CD1c-positive myeloid dendritic cell (primary cell): ENCODE measurements at regions not wholly inside any gene's neighbourhood (a gene's known extent, or its start where the extent isn't known, plus 50 kb on each side); places are given as distances from the start of the nearest gene placed in this dataset.

Experiments used
- DNase-seq: peaks from one replicate; pipeline ENCODE4 v3.0.0-alpha.2; 2016; ENCODE audit errors: extremely low spot score

DNA sequence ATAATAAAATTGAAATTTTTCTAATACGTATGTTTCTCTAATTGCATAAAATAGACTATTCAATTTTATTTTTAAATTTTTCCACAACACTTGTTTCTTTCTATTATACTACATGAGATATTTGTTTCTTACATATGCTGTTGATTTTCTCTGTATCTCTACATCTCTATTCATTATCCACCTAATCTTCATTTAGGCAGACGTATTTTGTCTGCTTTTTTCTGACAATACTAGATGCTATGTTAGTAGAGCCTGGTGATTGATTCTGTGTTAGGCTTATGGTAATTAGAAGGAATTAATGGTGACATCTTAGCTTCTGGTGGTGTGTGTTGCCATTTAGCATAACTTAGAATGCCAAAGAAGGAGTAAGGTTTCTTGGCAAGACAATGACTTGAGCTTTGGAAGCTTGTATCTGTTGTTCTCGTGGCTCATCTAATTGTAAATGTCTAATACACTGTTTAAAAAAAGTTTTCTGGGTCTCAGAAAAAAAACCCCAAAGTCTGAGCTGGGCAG lies 1610.7 kb upstream of the PCDH20 start:
- no peak for DNase-seq

DNA sequence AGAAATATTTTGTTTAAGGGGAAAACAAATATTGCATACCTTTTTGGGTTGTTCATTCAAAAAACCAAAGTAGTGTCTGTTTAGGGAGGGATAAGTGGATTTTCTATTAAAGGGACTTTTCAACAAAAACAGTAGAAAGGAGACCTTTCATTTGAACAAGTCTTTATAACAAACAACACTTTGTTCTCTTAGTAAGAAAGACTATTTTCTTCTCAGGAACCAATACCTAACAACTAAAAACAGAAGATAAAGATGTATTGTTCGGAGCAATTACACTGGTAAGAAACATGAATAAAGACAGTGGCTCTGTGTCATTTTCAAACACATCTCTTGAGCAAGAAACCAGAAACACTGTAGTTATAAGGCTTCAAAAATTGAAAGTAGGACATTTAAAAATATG lies 1610.1 kb upstream of the PCDH20 start:
- no peak for DNase-seq

DNA sequence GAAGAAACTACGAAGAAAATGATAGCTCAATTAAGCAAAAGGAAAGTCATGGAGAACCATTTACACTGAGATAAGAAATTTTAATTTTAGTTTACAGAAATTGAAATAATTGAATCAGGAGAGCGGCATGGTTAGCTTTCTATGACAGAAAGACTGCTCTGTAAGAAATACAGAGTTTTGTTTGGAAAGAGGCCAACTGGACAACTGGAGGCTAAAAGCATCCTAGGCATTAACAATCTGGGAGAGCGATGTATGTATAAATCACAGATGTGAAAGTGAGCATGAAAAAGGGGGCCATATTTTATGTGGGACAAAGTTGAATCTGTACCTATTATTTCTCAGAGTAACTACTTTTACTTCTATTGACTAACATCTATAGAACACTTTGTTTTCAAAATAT lies 1608.8 kb upstream of the PCDH20 start:
- DNase-seq, result no peak

DNA sequence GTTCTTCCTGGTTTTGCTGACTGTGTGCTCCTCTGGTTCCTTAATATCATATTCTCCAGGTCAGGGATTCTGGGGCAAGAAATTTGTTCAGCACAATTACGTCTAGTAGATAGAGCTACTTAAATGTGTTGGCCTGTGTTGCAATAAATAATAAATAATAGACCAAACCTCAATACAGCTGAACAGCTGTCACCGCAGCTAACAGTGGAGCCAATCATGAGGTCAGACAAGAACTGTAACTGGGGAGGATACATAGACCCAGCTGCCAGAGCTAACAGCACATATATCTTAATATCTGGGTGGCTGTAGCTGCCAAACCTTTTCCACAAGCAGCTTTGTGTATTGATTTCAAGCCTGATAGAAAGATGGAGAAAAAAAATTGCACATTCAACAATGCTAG lies 1596.3 kb upstream of the PCDH20 start:
- DNase-seq, result no peak

DNA sequence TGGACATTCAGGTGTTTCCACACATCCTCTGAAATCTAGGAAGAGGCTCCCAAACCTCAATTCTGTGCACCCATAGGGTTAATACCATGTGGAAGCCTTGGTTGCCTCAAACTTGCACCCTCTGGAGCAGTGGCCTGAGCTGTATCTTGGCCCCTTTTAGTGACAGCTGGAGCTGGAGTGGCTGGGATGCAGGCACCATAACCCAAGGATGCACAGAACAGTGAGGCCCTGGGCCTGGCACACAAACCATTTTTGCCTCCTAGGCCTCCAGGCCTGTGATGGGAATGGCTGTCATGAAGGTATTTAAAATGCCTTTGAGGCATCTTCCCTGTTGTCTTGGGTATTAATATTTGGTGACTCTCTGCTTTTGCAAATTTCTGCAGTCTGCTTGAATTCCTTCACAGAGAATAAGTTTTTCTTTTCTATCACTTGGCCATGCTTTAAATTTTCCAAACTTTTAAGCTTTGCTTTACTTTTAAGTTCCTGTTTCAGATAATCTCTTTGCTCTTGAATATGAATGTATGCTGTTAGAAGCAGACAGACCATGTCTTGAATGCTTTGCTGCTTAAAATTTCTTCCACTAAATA lies 1594.5 kb upstream of the PCDH20 start:
- no peak for DNase-seq

DNA sequence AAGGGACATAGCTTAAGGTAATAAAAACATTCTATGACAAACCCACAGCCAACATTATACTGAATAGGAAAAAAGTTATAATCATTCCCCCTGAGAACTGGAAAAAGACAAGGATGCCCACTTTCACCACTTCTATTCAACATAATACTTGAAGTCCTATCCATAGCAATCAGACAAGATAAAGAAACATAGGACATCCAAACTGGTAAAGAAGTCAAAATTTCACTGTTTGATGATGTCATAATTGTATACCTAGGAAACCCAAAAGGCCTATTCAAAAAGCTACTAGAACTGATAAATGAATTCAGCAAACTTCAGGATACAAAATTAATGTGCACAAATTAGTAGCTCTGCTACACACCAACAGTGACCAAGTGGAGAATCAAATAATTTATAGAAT lies 1590.0 kb upstream of the PCDH20 start:
- DNase-seq, result no peak

DNA sequence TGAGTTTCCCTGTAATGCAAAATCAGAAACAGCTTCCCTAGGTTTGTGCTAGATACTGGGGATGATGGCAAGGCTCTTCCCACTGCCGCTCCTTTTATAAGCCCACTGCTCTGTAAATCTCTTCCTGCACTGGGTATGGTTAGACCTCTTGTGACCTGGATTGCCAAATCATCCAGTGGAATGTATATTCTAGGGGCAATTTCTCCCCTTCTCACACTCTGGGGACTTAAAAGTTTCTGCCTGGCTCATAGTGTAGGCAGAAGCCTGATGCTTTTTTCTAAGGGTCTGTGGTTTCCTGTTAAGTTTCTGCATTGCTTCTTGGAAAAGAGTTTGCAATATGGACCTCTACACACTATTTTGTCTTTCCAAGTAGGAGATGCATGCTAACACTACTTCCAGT lies 1582.0 kb upstream of the PCDH20 start:
- DNase-seq, result no peak

DNA sequence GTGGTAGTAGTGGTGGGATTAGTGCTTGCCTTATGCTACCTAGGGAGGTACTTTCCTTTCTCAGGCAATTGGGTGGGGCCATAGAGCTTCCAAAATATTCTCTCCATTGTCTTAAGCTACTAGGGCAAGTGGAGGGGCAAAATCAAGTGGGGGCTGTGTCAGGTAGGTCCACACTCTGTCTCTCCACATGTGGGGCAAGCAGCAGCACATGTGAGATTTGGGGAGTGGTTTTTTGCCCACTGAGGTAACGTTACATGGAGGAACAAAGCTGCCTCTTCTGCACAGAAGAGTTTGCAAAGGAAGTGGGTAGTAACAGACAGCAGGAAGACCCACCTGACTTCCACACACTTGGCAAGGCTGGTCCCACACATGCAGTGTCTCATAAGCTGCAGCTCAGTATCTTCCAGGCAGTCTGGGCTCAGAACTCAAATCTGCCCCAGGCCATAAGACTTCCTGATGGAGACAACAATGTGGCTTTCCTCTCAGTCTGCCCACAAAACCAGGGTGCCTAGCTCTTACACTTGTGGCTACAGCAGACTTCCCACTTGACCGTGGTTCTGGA lies 1581.5 kb upstream of the PCDH20 start:
- no peak for DNase-seq

DNA sequence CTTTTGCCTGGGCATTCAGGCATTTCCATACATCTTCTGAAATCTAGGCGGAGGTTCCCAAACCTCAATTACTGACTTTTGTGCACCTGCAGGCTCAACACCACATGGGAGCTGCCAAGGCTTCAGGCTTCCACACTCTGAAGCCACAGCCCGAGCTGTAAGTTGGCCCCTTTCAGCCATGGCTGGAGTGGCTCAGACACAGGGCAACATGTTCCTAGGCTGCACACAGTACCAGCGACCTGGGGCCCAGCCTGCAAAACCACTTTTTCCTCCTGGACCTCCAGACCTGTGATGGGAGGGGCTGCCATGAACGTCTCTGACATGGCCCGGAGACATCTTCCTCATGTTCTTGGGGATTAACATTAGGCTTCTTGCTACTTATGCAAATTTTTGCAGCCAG lies 1558.2 kb upstream of the PCDH20 start:
- DNase-seq, result no peak

DNA sequence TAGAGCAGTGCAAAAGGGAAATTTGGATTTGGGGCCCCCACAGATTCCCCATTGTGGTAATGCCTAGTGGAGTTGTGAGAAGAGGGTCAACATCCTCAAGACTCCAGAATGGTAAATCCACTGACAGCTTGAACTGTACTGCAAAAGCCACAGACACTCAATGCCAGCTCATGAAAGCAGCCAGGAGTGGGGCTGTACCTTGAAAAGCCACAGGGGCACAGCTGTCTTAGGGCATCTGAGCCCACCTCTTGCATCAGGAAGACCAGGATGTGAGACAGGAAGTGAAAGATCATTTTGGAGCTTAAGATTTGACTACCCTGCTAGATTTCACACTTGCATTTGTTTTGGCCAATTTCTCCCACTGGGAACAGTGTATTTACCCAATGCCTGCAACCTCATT lies 1548.9 kb upstream of the PCDH20 start:
- DNase-seq, result no peak

DNA sequence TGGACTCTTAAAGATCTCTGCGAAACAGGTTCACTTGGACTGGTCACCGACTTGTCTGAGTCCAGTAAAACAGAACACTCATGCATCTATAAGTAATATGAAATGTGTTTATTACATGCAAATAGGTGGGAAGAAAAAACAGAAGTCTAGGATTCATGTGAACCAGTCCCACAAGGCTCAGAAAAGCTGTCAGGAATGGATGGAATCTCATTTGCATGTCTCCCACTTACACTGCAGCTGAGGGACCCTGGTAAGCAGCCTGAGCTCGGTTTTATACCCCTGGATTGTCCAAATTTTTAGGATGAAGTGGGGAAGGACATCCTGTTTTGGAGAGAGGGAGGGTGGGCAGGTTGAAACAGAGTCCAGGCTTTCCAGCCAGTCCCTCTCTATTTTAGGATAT lies 1545.1 kb upstream of the PCDH20 start:
- no peak for DNase-seq

DNA sequence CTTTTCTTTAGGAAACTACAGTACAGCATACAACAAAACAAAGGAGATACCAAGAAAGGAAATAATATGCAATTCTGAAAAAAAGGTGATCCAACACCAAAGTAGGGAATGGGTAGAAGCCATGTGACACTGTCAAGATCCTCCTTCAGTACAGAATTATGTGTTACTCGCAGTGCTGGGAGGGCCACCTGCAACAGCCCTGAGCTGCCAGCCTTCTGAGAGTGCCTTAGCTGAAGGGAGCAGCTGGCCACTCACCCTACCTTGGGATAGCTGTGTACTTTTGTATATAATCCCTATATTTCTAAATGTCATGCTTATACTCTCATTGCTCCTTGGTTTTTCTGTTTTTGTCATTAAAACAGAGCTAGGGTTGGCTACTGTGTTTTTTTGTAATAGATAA lies 1518.2 kb upstream of the PCDH20 start:
- DNase-seq, result no peak

DNA sequence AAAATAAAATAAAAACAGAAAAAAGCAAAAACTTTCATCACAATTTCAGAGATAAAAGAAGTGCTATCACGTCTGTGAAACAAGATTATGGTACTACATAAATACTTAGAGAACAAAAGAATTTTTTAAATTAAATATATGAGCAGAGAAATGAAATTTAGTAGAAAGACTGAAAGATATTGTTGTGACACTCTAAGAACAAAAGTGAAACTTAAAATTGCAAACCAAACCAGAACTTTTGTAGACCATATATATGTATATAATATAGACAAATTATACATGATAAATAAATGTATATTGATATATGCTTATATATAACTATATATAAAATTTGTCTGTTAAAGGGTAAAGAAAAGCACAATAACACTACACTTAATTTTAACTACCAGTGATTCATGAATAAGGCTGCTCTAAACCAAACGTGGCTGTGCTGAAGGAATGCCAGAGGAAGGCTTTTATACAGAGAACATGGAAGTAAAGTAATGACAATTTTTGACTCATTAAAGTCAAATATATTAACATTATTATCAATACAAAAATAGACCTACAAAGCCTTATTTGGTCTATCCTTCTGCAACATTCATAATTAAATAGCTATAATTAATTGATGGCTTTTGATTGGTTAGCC lies 1516.7 kb upstream of the PCDH20 start:
- DNase-seq, result no peak

DNA sequence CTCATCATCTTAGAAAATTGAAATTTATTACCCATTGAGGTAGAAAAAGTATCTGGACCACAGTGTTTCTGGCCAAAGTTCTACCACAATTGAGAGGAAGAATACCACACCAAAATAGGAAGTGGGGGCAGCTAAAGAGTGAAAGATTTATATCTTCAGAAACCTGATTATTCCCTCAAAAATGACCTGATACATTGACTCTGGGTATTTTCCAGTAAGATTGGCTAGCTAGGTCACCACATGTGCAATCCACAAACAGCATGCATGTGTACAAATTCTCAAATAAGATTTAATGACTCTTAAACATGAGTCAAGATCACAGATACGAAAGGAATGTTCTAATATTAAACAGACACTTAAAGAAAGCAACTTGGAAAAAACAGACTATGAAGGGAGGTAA lies 1516.2 kb upstream of the PCDH20 start:
- DNase-seq, result no peak

DNA sequence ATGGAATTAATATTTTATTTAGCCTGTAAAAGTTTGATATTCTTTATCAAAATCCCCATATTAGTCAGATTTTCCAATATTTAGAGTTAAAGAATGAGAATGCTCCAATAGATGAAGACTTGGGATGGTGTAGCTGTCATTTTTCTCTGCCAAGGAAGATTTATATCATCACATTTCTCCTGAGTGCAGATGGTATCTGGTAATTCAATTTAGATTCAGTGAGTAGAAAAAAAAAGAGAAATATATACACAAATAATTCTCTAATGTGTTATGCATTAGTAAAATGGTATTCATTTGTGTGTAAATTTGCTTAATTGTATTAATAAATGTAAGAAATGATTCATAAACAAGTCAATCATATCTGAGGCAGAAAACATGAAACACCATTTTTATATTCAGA lies 1508.7 kb upstream of the PCDH20 start:
- DNase-seq, result no peak

DNA sequence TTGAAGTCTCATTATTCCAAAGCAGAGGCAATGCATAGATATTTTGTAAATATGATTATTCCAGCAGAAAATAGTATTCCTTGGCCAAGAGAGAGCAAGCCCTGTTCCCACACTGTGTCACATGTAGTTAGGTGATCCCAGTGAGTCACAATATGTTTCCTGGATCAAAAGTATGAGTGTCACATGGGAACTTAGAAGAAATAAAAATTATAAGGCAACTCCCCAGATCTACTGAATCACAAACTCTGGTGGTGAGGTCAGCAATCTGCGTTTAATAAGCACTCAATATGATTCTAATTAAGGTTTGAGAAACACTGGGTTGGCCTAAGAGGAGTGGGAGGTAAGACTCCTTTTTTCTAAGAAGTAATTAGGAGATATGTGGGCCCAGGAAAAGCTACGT lies 1504.5 kb upstream of the PCDH20 start:
- no peak for DNase-seq

DNA sequence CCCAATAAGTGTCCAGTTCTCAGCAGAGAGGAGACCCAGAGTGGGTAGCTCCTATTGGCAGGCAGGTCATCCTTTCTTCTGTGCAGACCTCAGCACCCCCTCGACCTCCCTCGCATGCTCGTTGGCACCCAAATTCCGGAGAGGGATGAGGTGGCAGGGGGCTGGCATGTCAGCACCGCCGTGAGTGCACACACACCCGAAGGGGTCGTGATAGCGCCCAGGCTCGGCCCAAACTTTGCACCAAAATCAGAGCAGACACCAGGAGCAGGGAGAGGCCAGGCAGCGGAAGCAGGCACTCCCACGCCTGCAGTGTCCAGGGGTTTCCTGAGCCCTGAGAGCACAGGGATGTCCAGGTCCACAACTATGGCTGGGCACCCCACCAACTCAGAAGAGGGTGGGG lies 1503.8 kb upstream of the PCDH20 start:
- no peak for DNase-seq

DNA sequence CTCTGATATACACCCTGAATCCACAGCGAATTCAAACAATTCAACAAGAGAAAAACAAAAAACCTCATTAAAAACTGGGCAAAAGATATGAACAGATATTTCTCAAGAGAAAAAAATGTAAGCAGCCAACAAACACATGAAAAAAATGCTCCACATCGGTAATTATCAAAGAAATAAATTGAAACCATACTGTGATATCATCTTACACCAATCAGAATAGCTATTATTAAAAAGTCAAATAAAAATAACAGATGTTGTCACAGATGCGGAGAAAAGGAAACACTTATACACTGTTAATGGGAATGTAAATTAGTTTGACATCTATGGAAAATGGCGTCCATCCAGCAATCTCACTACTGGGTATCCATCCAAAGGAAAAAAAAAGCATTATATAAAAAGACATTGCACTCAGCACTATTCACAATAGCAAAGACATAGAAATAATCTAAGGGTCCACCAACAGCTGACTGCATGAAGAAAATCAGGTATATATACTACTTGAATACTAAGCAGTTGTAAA lies 1495.0 kb upstream of the PCDH20 start:
- no peak for DNase-seq

DNA sequence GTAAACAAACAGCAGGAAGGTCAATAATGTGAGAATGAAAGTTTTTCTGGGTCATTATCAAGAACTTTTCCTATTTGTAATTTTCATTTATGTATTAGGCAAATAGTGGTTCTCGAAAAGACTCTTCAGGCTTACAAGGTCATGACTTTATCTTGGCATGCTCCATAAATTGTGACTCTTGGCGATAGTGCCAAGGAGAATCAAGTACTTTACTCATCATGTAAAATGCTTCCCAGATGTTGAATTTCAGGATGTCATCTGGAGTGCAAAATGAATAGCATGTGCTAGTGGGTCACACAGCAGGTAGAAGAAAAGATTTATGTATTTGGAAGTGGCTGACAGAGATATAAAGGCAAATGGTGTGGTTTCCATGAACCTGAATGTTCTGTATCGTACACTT lies 1492.7 kb upstream of the PCDH20 start:
- no peak for DNase-seq

DNA sequence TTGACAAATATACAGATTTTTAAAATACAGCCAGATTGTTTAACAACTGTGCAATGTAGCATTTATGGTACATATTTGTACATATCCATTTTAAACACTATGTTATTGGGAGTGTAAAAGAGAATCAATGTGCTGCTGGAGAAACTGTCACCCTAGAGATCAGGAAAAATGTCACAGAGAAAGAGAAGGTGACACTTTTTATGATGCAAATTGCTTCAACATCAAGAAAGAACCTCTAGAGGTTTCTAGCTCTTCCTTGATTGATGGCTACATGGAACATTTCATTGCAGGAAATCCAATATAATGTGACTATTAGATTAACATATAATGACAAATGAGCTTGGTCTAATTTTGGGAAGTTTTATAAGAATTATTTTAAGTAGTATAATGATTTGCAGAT lies 1491.2 kb upstream of the PCDH20 start:
- DNase-seq, result no peak

DNA sequence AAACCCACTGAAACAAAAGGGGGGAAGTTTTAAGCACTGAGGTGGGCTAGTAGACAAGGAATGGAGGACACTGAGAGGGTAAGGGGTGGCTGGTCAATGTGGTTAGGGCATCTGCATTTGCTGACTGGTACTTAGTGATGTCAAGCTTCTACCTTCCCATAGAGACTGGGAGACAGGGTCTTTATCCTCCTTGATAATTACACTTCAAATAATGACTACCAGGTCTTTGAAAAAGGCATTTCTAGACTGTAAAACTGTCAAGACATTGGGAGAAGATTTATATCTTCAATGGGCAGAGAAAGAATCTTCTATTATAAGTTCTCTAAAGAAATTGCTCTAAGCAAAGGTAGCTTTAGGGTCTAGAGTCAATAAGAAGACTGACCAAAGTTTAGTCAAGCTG lies 1490.8 kb upstream of the PCDH20 start:
- DNase-seq, result no peak

DNA sequence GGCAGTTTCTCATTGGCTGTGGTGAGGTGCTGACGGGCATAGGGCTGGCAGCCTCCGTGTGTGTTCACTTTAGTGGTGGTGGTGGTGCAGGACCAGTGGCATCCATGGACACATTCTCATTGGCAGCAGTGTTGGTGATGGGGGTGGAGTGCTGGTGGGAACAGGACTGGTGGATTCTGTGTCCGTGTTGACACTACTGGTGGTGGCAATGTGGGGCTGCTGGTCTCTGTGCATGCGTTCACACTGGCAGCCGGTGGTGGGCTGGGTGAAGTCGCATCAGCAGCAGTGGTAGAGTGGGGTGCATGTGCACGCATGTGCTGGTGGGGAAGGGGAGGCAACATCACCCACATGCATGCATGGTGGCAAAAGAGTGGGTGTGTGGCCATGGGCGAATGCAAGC lies 1471.4 kb upstream of the PCDH20 start:
- DNase-seq, result no peak

DNA sequence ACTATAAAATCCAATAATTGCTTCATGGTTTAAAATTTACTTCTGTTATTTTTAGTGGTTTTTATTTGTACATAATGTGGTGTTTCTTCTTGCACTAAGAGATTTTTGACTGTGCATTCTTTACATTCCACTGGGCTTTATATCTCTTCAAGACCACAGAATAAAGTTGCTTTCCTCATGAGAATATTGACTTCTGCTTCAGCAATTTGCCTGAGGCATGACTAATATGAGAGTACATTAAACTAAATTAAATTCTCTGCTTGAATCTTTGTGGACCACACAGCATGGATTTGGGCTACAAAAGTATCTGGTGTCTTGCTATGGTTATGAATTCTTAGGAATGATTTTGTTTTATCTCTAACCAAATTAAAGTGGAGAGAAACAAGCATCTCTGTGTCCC lies 1463.4 kb upstream of the PCDH20 start:
- DNase-seq, result no peak
